Cardiac muscle cell (in vitro differentiated cells and primary cell): ENCODE measurements at regions not wholly inside any gene's neighbourhood (a gene's known extent, or its start where the extent isn't known, plus 50 kb on each side); places are given as distances from the start of the nearest gene placed in this dataset.
A peak's percentile ranks its signal among the peaks of the same experiment; 100 is the strongest.

Source experiments
- DNase-seq, 2 donors: peaks; one replicate each; pipeline versions ENCODE4 v3.0.0 to v3.0.0-alpha.2; 2010 to 2017; ENCODE audit warnings: low read depth in 1 of 2, low spot score in 1 of 2
- H3K27ac ChIP-seq: fragments of 200-600 bp; sonication (generic); 2 replicates; pipeline ENCODE4 v1.5.1; 2016
- H3K27me3 ChIP-seq: fragments of 200-600 bp; sonication (generic); 2 replicates; pipeline ENCODE4 v1.6.0; 2016; ENCODE audit warnings: control low read depth
- H3K36me3 ChIP-seq: fragments of 200-600 bp; sonication (generic); 2 replicates; pipeline ENCODE4 v1.5.1; 2016; ENCODE audit warnings: control low read depth
- H3K4me1 ChIP-seq: fragments of 200-600 bp; sonication (generic); 2 replicates; pipeline ENCODE4 v1.8.1; 2017; ENCODE audit warnings: low read depth, mild to moderate bottlenecking, mixed run types
- H3K4me3 ChIP-seq: fragments of 200-600 bp; sonication (generic); 2 replicates; pipeline ENCODE4 v1.5.1; 2016; ENCODE audit warnings: mild to moderate bottlenecking
- H3K9me3 ChIP-seq: fragments of 200-600 bp; sonication (generic); 2 replicates; pipeline ENCODE4 v1.5.1; 2017; ENCODE audit warnings: low read depth, mild to moderate bottlenecking, control low read depth
- CTCF ChIP-seq: IDR thresholded peaks from 2 replicates; pipeline ENCODE4 v1.5.1; 2012; ENCODE audit warnings: low read depth, mild to moderate bottlenecking, low read length

- Histone ChIP-seq H3K36me3 (no peaks in the 10 kb centered on the region), H3K4me3 (no peak overlapping the region), H3K9me3 (no peaks in the 10 kb centered on the region), H3K27me3 (no peaks in the 10 kb centered on the region), H3K27ac (no peak overlapping the region), H3K4me1 (peaks cover 12% of the 10 kb centered on the region)
- no peak for TF ChIP-seq CTCF
- DNase-seq, result no peak
Measured at GRCh38 chr1:222920169-222920568, 105.3 kb downstream of the DISP1 start.

- no peak overlapping the region for H3K27ac ChIP-seq
- no peaks in the 10 kb centered on the region for H3K9me3 ChIP-seq
- H3K4me3 ChIP-seq, result no peak overlapping the region
- H3K27me3 ChIP-seq, result no peaks in the 10 kb centered on the region
- no peak for DNase-seq
- peaks cover 18% of the 10 kb centered on the region for H3K4me1 ChIP-seq
- no peak for TF ChIP-seq CTCF
- no peaks in the 10 kb centered on the region for H3K36me3 ChIP-seq
Measured at GRCh38 chr1:222921945-222922344, 107.1 kb downstream of the DISP1 start.

GRCh38 chr1:222923506-222923905 is 108.7 kb downstream of the DISP1 start:
- no peak for TF ChIP-seq CTCF
- H3K27ac ChIP-seq, result no peak overlapping the region
- peaks cover 24% of the 10 kb centered on the region for H3K4me1 ChIP-seq
- peak in 1 of 2 donors; percentile 17 for DNase-seq
- H3K36me3 ChIP-seq, result no peaks in the 10 kb centered on the region
- H3K27me3 ChIP-seq, result no peaks in the 10 kb centered on the region
- H3K9me3 ChIP-seq, result no peaks in the 10 kb centered on the region
- H3K4me3 ChIP-seq, result no peak overlapping the region

- Histone ChIP-seq H3K9me3 (no peaks in the 10 kb centered on the region), H3K4me1 (peaks cover 26% of the 10 kb centered on the region), H3K27me3 (no peaks in the 10 kb centered on the region), H3K27ac (no peak overlapping the region), H3K4me3 (no peak overlapping the region), H3K36me3 (no peaks in the 10 kb centered on the region)
- no peak for DNase-seq
- TF ChIP-seq CTCF, result no peak
Measured at GRCh38 chr1:222924136-222924706, 109.4 kb downstream of the DISP1 start.

GRCh38 chr1:222926566-222926965 is 111.7 kb downstream of the DISP1 start:
- peaks cover 42% of the 10 kb centered on the region for H3K4me1 ChIP-seq
- H3K27ac ChIP-seq, result peak overlapping the region; percentile 11
- DNase-seq, result peak in 1 of 2 donors; percentile 57

More at GRCh38 chr1:222926566-222926965, 111.7 kb downstream of the DISP1 start:
- Histone ChIP-seq H3K36me3 (no peaks in the 10 kb centered on the region), H3K27me3 (no peaks in the 10 kb centered on the region), H3K9me3 (no peaks in the 10 kb centered on the region), H3K4me3 (no peak overlapping the region)
- TF ChIP-seq CTCF, result no peak
